ENCODE measurements at regions not wholly inside any gene's neighbourhood (a gene's known extent, or its start where the extent isn't known, plus 50 kb on each side); places are given as distances from the start of the nearest gene placed in this dataset.

DNA sequence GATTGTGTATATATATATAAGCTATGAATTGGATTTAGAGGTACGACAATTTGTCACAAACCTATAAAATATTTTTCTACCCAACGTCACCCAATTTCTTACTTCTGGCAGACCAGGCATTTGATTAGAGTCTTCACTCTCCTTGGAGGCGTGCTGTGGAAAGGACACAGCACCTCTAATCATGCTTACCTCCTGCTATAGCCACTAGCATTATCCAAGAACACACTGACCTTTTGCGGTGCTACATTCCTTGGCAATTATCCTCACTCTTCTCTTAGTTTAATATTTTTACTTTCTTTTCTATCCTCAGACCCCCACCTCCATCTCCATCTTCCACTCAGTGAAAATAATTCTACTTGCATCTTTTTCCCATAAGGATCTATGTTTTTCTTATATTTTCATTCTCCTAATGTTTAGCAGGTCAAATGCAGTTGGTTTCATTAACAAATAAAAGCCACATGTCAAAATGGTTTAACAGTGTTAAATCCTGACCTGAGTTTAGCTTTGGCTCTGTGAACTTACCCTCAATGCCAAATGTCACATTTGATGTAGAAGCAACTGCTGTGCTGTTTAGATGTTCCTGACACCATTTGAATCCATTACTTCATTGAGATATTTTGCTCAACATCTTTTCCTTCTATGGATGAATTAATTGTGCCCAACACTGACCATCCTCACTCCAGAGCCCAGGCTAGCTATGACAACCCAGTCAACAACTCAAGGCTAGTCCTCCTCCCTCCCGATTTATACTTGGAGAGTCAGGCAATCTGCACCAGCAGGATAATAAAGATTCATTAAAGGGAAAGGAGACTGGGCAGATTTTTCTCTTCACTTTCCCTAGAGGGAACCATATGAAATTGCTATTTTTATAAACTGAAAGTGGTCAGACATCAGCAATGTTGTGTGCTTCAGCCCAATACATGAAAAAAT lies 240.5 kb downstream of the MREG start:
- no peaks in the 10 kb centered on the region for H3K36me3 ChIP-seq (replicated peaks in 1 of 2; ENCODE audit: control extremely low read depth in 1 of 2, control insufficient read depth in 1 of 2, extremely low read depth in 1 of 2, insufficient read depth in 2 of 2, low read length in 1 of 2)
- intact Hi-C loops (cut with micrococcal nuclease), result no loop called here
- 87% methylated on average over 3 of the region's 5 CpGs for WGBS (ENCODE audit: insufficient coverage)
- no peaks in the 10 kb centered on the region for H3K79me2 ChIP-seq (ENCODE audit: control insufficient read depth, insufficient read depth, low read length)
- ChIA-PET CTCF (no interaction called here), POLR2A (no interaction called here)
- H4K20me1 ChIP-seq (ENCODE audit: control insufficient read depth, insufficient read depth, low read length, poor library complexity, severe bottlenecking), result no peaks in the 10 kb centered on the region
- no peak overlapping the region for H3K9ac ChIP-seq (ENCODE audit: low read length)
- H3K4me1 Mint-ChIP-seq, result no peaks in the 10 kb centered on the region
- TF ChIP-seq, protein P1, sequence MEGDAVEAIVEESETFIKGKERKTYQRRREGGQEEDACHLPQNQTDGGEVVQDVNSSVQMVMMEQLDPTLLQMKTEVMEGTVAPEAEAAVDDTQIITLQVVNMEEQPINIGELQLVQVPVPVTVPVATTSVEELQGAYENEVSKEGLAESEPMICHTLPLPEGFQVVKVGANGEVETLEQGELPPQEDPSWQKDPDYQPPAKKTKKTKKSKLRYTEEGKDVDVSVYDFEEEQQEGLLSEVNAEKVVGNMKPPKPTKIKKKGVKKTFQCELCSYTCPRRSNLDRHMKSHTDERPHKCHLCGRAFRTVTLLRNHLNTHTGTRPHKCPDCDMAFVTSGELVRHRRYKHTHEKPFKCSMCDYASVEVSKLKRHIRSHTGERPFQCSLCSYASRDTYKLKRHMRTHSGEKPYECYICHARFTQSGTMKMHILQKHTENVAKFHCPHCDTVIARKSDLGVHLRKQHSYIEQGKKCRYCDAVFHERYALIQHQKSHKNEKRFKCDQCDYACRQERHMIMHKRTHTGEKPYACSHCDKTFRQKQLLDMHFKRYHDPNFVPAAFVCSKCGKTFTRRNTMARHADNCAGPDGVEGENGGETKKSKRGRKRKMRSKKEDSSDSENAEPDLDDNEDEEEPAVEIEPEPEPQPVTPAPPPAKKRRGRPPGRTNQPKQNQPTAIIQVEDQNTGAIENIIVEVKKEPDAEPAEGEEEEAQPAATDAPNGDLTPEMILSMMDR (IDR thresholded peaks at IDR 0.05), result no peak
- no peak for TF ChIP-seq EZH2 (IDR thresholded peaks at IDR 0.05; ENCODE audit: borderline replicate concordance, insufficient read depth, low read depth, low read length, poor library complexity, severe bottlenecking)
- H3K4me1 ChIP-seq (ENCODE audit: control insufficient read depth in 2 of 2, insufficient read depth in 2 of 2, low read length in 2 of 2), result no peaks in the 10 kb centered on the region
- H3K27ac Mint-ChIP-seq, result no peak overlapping the region
- no peaks in the 10 kb centered on the region for H3K9me3 Mint-ChIP-seq (ENCODE audit: insufficient read depth)
- H3K27me3 Mint-ChIP-seq, result peaks cover 35% of the 10 kb centered on the region
- no peak overlapping the region for H3K4me3 Mint-ChIP-seq
- H3K4me3 ChIP-seq (ENCODE audit: control extremely low read depth in 1 of 5, extremely low read depth in 1 of 5, insufficient read depth in 1 of 5, low read depth in 2 of 5, low read length in 4 of 5), result no peak overlapping the region
- no peak overlapping the region for H3K27ac ChIP-seq (ENCODE audit: low read length in 2 of 2)
- ATAC-seq (ENCODE audit: low read depth) (no peak), DNase-seq (no peak)
- no peak overlapping the region for H2AFZ ChIP-seq (ENCODE audit: insufficient read depth, low read depth, low read length, poor library complexity, severe bottlenecking)
- peaks cover 0 to 13% (median 0%) of the 10 kb centered on the region in 4 experiments for H3K27me3 ChIP-seq (replicated peaks in 1 of 4; ENCODE audit: control extremely low read depth in 1 of 4, control insufficient read depth in 3 of 4, insufficient read depth in 4 of 4, low read length in 3 of 4)
- H3K4me2 ChIP-seq (replicated peaks; ENCODE audit: low read depth, low read length, poor library complexity, severe bottlenecking), result no peak overlapping the region
- H3K9me3 ChIP-seq (ENCODE audit: control extremely low read depth in 1 of 3, control insufficient read depth in 2 of 3, insufficient read depth in 1 of 3, low read length in 2 of 3), result no peaks in the 10 kb centered on the region

DNA sequence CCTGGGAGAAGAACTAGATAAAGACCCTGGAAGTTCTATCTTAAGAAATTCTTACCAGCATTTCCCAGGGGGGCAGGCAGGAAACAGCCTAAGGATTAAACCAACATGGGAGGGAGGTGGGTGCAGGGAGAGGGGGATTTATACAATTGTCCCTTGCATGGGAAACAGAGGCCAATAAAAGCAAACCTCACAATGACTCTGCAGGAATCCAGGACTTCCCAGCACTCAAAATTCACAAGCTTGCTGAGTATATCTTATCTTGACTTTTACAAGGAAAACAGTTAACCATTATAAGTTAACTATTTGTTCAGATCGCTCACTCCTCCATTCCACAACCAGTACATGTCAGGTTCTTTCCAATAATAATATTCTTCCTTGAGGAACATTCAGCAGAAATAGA lies 241.3 kb downstream of the MREG start:
- H3K4me3 Mint-ChIP-seq, result no peak overlapping the region
- Histone ChIP-seq H3K9ac (ENCODE audit: low read length) (no peak overlapping the region), H3K27ac (ENCODE audit: low read length in 2 of 2) (no peak overlapping the region), H3K36me3 (replicated peaks in 1 of 2; ENCODE audit: control extremely low read depth in 1 of 2, control insufficient read depth in 1 of 2, extremely low read depth in 1 of 2, insufficient read depth in 2 of 2, low read length in 1 of 2) (no peaks in the 10 kb centered on the region), H2AFZ (ENCODE audit: insufficient read depth, low read depth, low read length, poor library complexity, severe bottlenecking) (no peak overlapping the region), H3K27me3 (replicated peaks in 1 of 4; ENCODE audit: control extremely low read depth in 1 of 4, control insufficient read depth in 3 of 4, insufficient read depth in 4 of 4, low read length in 3 of 4) (peaks cover 0 to 14% (median 0%) of the 10 kb centered on the region in 4 experiments), H3K9me3 (ENCODE audit: control extremely low read depth in 1 of 3, control insufficient read depth in 2 of 3, insufficient read depth in 1 of 3, low read length in 2 of 3) (no peaks in the 10 kb centered on the region), H3K4me2 (replicated peaks; ENCODE audit: low read depth, low read length, poor library complexity, severe bottlenecking) (no peak overlapping the region), H3K4me3 (ENCODE audit: control extremely low read depth in 1 of 5, extremely low read depth in 1 of 5, insufficient read depth in 1 of 5, low read depth in 2 of 5, low read length in 4 of 5) (no peak overlapping the region), H3K4me1 (ENCODE audit: control insufficient read depth in 2 of 2, insufficient read depth in 2 of 2, low read length in 2 of 2) (no peaks in the 10 kb centered on the region), H4K20me1 (ENCODE audit: control insufficient read depth, insufficient read depth, low read length, poor library complexity, severe bottlenecking) (no peaks in the 10 kb centered on the region), H3K79me2 (ENCODE audit: control insufficient read depth, insufficient read depth, low read length) (no peaks in the 10 kb centered on the region)
- H3K4me1 Mint-ChIP-seq, result no peaks in the 10 kb centered on the region
- CTCF ChIA-PET, result no interaction called here
- H3K27ac Mint-ChIP-seq, result no peak overlapping the region
- no peaks in the 10 kb centered on the region for H3K9me3 Mint-ChIP-seq (ENCODE audit: insufficient read depth)
- no peak for TF ChIP-seq EZH2 (IDR thresholded peaks at IDR 0.05; ENCODE audit: borderline replicate concordance, insufficient read depth, low read depth, low read length, poor library complexity, severe bottlenecking)
- TF ChIP-seq, protein P1 (IDR thresholded peaks at IDR 0.05), result no peak
- no peak for ATAC-seq (ENCODE audit: low read depth)
- 40% methylated on average over 1 of the region's 1 CpG for WGBS (ENCODE audit: insufficient coverage)
- DNase-seq, result no peak
- peaks cover 36% of the 10 kb centered on the region for H3K27me3 Mint-ChIP-seq
- POLR2A ChIA-PET, result no interaction called here
- intact Hi-C loops (cut with micrococcal nuclease), result no loop called here
